ENCODE measurements at regions not wholly inside any gene's neighbourhood (a gene's known extent, or its start where the extent isn't known, plus 50 kb on each side); places are given as distances from the start of the nearest gene placed in this dataset.

- Histone ChIP-seq H3K27me3 (no peaks in the 10 kb centered on the region), H3K27ac (no peak overlapping the region), H4K20me1 (ENCODE audit: low read depth) (no peaks in the 10 kb centered on the region), H3K9ac (no peak overlapping the region), H3K79me2 (ENCODE audit: low read depth) (peaks cover 5% of the 10 kb centered on the region), H3K36me3 (no peaks in the 10 kb centered on the region), H3K9me3 (ENCODE audit: low read depth) (peaks cover 17% of the 10 kb centered on the region), H3K4me2 (no peak overlapping the region), H3K4me1 (no peaks in the 10 kb centered on the region), H2AFZ (replicated peaks) (no peak overlapping the region), H3K4me3 (no peak overlapping the region), H3F3A (ENCODE audit: low read depth) (no peaks in the 10 kb centered on the region)
- no peak for DNase-seq (ENCODE audit: low spot score)
- TF ChIP-seq EZH2phosphoT487 (IDR thresholded peaks at IDR 0.05) (no peak), CTCF (IDR thresholded peaks at IDR 0.05) (no peak), EZH2 (IDR thresholded peaks at IDR 0.05) (no peak)
- H3K27me3 Mint-ChIP-seq (ENCODE audit: insufficient read depth, low read depth), result no peaks in the 10 kb centered on the region
- H3K27ac Mint-ChIP-seq, result no peak overlapping the region
- H3K4me1 Mint-ChIP-seq, result no peaks in the 10 kb centered on the region
- peaks cover 25% of the 10 kb centered on the region for H3K9me3 Mint-ChIP-seq
- no peak overlapping the region for H3K4me3 Mint-ChIP-seq
- peaks cover 13% of the 10 kb centered on the region for H3K36me3 Mint-ChIP-seq
These were observed 270.8 kb downstream of the ZEB2 start for GRCh38 chr2:144249035-144249637.

- no peak overlapping the region for H3K4me2 ChIP-seq
- H3K9me3 Mint-ChIP-seq, result peaks cover 20% of the 10 kb centered on the region
- no peak for TF ChIP-seq CTCF (IDR thresholded peaks at IDR 0.05)
These were observed 271.4 kb downstream of the ZEB2 start for GRCh38 chr2:144248350-144249034.

DNA sequence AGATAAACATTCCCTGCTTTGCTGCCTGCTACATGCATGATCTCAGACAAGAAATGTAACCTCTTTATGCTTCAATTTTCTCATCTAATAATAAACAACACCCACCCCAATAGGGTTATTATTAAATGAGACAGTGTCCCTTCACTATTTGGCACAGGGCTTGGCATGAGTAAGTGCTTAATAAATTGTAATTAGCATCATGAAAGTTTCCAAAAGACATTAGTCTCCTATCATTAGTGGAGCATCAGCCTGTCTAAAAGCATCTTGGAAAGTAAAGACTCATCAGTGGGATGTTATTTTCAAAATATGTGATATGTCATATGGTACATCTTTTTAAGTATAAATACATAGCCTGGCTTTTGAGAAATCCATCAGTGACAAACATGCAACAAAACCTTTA, 275.0 kb downstream of the ZEB2 start:
- Histone ChIP-seq H3K4me1 (peaks cover 20% of the 10 kb centered on the region), H3K4me2 (no peak overlapping the region), H3K36me3 (no peaks in the 10 kb centered on the region), H3K4me3 (no peak overlapping the region), H3K9ac (no peak overlapping the region), H3K9me3 (ENCODE audit: low read depth) (no peaks in the 10 kb centered on the region), H3K79me2 (ENCODE audit: low read depth) (peaks cover 5% of the 10 kb centered on the region), H3K27ac (no peak overlapping the region), H3F3A (ENCODE audit: low read depth) (peaks cover 5% of the 10 kb centered on the region), H2AFZ (replicated peaks) (no peak overlapping the region), H4K20me1 (ENCODE audit: low read depth) (no peaks in the 10 kb centered on the region), H3K27me3 (no peaks in the 10 kb centered on the region)
- DNase-seq (ENCODE audit: low spot score), result no peak
- no peaks in the 10 kb centered on the region for H3K27me3 Mint-ChIP-seq (ENCODE audit: insufficient read depth, low read depth)
- no peaks in the 10 kb centered on the region for H3K9me3 Mint-ChIP-seq
- H3K4me1 Mint-ChIP-seq, result peaks cover 24% of the 10 kb centered on the region
- peaks cover 5% of the 10 kb centered on the region for H3K36me3 Mint-ChIP-seq
- TF ChIP-seq EZH2phosphoT487 (IDR thresholded peaks at IDR 0.05) (no peak), CTCF (IDR thresholded peaks at IDR 0.05) (no peak), EZH2 (IDR thresholded peaks at IDR 0.05) (no peak)
- H3K4me3 Mint-ChIP-seq, result no peak overlapping the region
- H3K27ac Mint-ChIP-seq, result no peak overlapping the region

More at GRCh38 chr2:144248350-144249034, 271.4 kb downstream of the ZEB2 start:
- H2AFZ ChIP-seq (replicated peaks), result no peak overlapping the region
- peaks cover 11% of the 10 kb centered on the region for H3K36me3 Mint-ChIP-seq
- H3K36me3 ChIP-seq, result no peaks in the 10 kb centered on the region
- H3F3A ChIP-seq (ENCODE audit: low read depth), result no peaks in the 10 kb centered on the region
- no peaks in the 10 kb centered on the region for H3K27me3 Mint-ChIP-seq (ENCODE audit: insufficient read depth, low read depth)
- H4K20me1 ChIP-seq (ENCODE audit: low read depth), result no peaks in the 10 kb centered on the region
- no peak overlapping the region for H3K27ac Mint-ChIP-seq
- H3K27me3 ChIP-seq, result no peaks in the 10 kb centered on the region
- H3K4me1 Mint-ChIP-seq, result no peaks in the 10 kb centered on the region
- H3K4me3 Mint-ChIP-seq, result no peak overlapping the region
- no peak overlapping the region for H3K4me3 ChIP-seq
- H3K9me3 ChIP-seq (ENCODE audit: low read depth), result peaks cover 11% of the 10 kb centered on the region
- peaks cover 5% of the 10 kb centered on the region for H3K79me2 ChIP-seq (ENCODE audit: low read depth)
- no peak overlapping the region for H3K27ac ChIP-seq
- H3K4me1 ChIP-seq, result no peaks in the 10 kb centered on the region
- DNase-seq (ENCODE audit: low spot score), result no peak
- H3K9ac ChIP-seq, result no peak overlapping the region

All from neural progenitor cell (in vitro differentiated cells).